Activated CD4-positive, CD25-positive, alpha-beta regulatory T cell (primary cell): ENCODE measurements at regions not wholly inside any gene's neighbourhood (a gene's known extent, or its start where the extent isn't known, plus 50 kb on each side); places are given as distances from the start of the nearest gene placed in this dataset.

Experiments
- DNase-seq, 4 experiments: peaks; one replicate each; lab custom pipeline; 2025; lab: John Stamatoyannopoulos, UW

DNA sequence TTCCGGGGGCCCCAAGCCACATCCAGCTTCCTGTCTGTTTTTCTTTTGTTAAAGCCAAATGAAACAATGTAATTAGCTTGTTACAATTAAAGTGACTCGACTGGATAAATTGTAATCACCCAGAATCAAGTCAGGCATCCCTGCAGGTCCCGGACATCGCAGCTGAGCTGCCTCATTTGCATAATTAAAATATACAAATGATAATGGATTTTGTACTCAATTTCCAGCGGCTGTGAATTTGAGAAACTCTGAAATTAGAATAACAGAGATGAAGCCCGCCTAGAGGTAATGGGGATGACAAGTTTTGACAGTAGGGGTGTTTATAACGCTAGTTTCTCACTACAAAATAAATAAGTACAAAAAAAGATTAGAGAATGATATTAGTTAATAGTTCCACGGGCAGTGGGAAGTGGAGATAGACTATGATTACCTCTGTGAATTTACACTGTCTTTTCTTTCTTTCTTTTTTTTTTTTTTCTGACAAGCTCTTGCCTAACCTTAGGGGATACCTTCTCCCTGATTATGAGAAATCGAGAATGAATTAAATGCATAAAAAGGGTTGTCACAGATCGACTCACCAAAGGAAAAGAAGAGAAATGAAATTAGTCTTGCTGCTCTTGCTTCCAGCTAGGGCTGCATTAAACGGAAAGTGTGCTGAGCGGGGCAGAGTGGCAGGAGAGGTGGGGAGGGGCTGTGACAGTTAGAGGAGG, 82.6 kb upstream of the SKOR2 start:
- no peak for DNase-seq

- no peak for DNase-seq
Observed at GRCh38 chr18:47331641-47332040, 80.2 kb upstream of the SKOR2 start.

- no peak for DNase-seq
Observed at GRCh38 chr18:47331026-47331425, 79.6 kb upstream of the SKOR2 start.

GRCh38 chr18:47323158-47323557, 71.7 kb upstream of the SKOR2 start:
- DNase-seq: no peak

DNA sequence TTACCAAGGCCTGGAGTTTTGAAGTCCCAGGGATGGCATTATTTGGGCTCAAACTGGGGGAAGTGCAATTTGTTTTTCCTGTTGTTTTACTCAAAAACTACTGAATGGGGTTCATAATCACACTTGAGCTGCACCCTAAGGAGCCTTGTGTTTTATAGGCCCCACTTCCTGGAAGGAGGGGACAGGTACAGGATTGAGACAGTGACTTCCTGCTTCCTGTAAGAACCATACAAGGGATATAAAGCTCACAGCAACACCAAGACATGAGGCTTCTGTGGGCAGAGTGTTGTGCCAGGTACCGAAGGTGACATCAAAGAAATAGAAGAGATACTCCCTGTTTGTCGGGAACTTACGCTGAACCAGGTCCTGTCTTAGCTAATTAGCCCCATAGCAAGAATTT, 70.4 kb upstream of the SKOR2 start:
- DNase-seq: no peak

DNA sequence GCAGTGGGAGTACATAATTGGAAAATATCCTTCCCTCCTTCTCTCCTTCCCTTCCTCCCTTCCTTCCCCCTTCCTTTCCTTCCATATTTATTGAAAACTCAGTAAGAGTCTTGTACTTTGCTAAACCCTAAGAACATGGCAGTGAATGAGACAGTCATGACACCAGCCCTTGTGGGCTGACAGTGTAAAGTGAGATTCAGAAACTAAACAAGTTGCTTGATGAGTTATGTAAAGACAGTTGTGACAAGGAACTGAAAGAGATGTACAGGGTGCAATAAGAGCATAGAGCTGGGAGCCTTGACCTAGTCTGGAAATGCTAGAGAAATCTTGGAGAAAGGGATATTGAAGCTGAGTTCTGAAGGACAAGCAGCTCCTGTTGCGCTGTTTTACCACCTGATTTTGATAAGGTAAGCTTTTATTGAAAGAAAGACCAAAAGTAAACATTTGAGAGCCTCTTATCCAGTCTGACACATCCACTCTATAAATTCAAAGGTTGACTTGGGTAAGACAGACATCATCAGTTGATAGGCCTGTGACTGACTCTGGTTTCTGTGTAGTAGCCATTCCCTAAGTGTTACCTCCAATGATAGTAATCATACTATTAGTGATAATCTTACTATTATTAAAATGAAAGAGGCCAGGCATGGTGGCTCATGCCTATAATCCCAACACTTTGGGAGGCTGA, 66.5 kb upstream of the SKOR2 start:
- DNase-seq: no peak

GRCh38 chr18:47316924-47317323, 65.5 kb upstream of the SKOR2 start:
- DNase-seq: no peak

DNA sequence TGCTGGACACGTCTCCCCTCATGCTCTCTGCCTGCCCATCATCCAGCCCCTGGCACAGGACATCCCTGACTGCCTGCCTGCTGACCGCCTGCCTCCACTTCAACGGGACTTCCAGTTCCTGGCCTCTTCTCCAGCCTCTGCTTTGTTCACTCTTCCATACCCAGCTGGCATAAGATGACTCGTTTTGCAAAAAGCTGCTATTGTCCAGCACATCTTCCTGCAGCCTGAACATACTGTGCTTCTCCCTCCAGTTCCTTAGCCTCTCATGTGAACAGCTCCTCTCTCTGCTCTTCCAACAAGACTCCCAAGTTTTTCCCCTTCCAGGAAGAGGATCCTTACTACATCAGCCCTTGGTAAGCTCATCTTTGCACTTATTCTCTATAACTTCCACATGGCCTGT, 62.4 kb upstream of the SKOR2 start:
- no peak for DNase-seq

DNA sequence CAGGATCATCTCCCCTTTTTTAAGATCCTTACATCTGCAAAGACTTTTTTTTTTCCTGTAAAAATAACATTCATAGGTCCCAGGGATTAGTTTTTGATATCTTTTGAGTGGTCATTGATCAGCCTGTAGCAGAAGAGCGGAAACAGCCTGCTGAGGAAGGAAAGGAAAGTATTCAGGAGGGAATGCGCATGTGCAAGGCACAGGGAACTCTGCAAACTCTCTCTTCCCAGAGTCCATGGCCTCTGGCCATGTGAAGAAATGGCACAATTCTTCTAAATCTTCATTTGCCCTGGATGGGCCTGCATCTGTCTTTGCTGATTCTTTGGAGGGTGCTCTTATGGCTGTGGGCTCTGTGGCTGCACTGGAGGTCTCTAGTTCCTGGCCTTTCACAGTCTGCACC, 60.1 kb upstream of the SKOR2 start:
- no peak for DNase-seq
